ENCODE measurements at regions not wholly inside any gene's neighbourhood (a gene's known extent, or its start where the extent isn't known, plus 50 kb on each side); places are given as distances from the start of the nearest gene placed in this dataset.
"Not testable (repeated sequence)": the region's sequence is repeated elsewhere in the genome, so short reads cannot be mapped to it uniquely, and the experiment has no call there.

GRCh38 chr11:81967242-81967641 is 766.4 kb downstream of the FAM181B start:
- DNase-seq: no peak

DNA sequence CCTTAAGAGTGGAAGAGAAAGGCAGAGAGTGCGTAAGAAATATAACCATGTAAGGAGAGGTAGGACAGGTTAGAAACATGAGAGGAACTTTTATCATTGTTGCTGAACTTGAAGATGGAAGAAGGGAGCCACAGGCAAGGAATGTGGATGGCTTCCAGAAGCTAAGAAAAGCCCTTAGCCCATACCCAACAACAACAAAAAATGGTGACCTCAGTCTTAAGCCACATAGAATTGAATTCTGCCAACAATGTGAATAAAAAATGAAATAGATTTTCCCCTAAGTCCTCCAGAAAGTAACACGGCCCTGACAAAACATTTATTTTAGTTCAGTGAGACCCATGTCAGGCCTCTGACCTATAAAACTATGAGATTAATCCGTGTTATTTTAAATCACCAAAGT is 767.3 kb downstream of the FAM181B start:
- DNase-seq: no peak

DNA sequence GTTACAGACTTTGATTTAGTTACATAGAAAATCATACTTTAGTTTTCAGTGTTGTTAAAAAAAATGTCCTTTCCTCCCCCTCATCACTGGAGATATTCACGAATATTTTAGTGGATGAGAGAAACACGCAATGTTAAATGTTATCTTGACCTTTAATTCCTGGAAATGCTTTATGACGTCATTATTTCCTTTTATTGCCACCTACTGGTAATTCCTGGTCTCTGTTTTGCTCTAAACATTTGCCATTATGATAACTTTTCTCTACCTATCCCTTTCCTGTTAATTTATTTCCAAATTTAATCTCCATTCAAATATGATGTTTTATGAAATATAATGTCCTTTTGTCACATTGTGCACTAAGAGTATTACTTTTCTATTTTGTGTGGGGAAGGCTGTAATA is 770.6 kb downstream of the FAM181B start:
- DNase-seq: peak in 1 of 2 donors; percentile 53

- DNase-seq: no peak
These were observed 773.2 kb downstream of the FAM181B start for GRCh38 chr11:81960443-81960842.

DNA sequence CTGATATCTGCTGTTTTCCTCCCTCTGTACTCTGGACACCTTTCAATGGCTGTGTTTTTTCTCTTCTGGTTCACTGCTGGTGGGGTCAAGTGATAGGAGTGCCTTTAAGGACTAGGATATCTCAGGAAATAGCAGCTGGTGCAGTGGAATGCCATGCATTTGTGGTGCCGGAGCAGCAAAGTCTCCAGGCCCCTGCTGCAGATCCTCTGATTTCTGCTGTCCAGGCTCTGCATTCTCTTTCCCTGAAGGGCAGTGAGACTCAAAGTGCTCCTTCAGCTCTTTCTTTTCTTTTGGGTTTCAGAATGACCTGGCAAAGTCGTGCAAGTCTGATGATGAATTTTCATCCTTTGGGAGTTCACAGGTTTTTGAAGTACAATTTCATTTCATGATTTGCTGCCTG is 774.3 kb downstream of the FAM181B start:
- DNase-seq: no peak

GRCh38 chr11:81954301-81954700 is 779.4 kb downstream of the FAM181B start:
- DNase-seq: not testable (repeated sequence)

- no peak for DNase-seq
These were observed 786.8 kb downstream of the FAM181B start for GRCh38 chr11:81946831-81947230.

DNA sequence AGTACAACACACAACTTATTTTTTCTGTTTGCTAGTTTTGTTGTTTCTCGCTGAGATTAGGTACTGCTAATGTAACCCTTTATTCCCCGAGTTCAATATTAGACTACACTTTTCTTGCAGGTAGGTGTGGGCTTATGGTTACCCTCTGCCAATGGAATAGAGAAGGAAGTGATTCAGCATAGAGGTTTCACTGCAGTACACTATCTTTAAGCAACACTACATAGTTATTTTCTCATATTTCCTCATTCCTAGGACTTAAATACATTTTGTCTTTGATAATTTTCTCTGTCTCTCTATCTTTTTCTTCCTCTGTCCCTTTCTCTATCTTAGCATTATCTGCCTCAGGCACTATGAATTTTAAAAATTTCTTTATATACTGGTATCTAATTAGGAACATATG is 791.0 kb downstream of the FAM181B start:
- DNase-seq: no peak

- no peak for DNase-seq
These were observed 791.7 kb downstream of the FAM181B start for GRCh38 chr11:81941998-81942397.

GRCh38 chr11:81932303-81932702 is 801.4 kb downstream of the FAM181B start:
- no peak for DNase-seq

DNA sequence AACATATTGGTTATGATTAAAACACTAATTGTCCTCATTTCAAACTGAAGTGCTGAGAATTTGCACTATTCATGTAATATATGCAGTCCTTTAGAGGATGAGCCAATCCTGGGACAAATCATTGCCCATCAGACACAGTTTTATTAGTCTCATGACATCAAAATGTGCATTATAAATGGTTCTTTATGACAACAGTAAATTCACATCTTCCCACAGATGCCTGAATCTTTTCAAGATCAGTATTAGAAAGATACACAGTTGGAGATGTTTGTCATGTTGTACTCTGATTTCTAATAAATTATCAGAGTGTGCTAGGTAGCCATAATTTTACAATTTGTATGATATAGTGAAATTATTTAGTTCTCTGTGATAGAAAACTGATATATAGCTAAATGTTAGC is 813.5 kb downstream of the FAM181B start:
- DNase-seq: no peak

DNA sequence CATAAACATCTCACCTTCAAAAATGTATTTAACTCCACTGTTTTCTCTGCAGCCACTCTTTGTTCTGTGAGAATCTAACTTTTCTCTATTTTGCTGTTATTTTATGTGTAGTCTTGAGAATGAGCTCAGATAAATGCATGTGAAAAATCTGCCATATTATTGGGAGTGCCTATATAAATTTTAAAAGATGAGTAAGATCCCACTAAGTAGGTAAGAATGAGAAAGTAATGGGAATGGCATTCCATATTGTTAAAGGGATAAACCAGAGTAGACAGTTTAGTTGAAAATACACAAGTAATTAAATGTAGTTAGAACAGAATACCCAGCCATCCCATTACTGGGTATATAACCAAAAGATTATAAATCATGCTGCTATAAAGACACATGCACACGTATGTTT is 817.2 kb downstream of the FAM181B start:
- DNase-seq: no peak

DNA sequence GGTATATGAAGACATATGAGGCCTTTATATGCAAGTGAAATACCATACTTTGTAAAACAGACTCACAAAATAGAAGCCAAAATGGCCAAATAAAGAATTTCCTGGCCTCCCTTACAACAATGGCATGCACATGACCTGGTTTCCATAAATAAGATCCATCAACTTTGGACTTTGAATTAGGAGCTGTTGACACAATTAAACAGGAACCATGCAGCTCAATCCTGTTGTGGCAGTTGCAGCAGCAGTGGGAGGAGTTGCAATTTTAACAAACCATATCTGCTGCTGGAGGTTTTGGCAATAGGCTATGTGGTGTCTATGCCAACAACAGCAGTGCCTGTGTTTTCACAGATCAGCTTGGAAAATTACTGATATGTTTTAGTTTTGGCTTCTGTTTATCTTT is 818.6 kb downstream of the FAM181B start:
- no peak for DNase-seq

DNA sequence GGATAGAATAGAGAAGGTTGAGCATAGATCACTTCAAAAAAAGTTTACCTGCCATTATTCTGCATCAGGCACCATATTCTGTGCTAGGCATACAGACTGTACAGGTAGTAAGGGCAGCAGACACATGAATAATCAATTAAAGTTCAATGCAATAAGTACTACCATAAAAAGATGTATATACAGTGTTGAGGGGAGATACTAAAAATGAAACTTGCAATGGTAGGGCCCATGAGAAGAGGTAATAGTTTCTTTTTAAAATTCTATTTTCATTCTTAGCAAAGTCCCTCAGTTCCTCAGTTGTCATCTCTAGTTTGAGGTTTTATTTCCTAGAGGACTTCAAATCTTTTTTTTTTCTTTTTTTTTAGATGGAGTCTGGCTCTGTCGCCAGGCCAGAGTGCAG is 819.9 kb downstream of the FAM181B start:
- no peak for DNase-seq

- DNase-seq: no peak
These were observed 825.7 kb downstream of the FAM181B start for GRCh38 chr11:81907996-81908395.

GRCh38 chr11:81899156-81899555 is 834.5 kb downstream of the FAM181B start:
- no peak for DNase-seq

- DNase-seq: no peak
These were observed 836.0 kb downstream of the FAM181B start for GRCh38 chr11:81897639-81898038.

- DNase-seq: no peak
These were observed 838.4 kb downstream of the FAM181B start for GRCh38 chr11:81895258-81895657.

DNA sequence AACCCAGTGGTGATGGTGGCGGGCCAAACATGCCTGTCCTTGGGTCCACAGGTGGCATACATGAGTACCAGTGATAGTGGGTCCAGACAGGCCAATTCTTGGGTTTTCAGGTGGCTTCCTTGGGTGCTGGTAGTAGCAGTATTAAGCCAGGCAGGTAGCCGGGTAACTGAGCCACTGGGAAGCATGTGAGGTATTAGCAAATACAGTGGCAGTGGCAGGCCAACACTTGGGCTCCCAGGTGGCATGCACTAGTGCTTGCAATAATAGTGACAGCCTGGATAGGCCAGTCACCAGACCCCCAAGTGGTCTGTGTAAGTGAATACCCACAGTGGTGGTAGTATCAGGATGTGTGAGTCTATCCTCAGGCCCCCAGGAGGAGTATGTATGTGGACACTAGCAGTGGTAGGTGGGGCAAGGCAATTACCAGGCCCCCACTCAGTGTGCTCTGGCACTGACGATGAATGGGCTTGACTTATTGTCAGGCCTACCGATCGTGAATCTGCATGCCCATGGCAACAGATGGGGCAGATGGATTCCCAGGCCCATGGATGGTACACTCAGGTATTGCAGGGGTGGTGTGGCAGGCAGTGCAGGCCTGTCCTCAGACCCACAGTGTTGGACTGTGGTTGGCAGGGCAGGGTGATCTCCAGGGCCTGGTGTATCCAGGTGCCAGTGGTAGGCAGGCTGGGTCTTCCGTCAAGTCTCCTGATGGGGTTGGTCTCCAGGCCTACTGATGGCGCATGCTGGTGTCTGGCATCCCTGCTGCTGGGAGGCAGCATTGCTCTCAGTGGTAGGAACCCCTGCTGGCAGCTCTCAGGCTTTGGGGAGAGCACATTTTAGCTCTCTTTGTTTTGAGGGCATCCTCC is 840.7 kb downstream of the FAM181B start:
- DNase-seq: no peak

DNA sequence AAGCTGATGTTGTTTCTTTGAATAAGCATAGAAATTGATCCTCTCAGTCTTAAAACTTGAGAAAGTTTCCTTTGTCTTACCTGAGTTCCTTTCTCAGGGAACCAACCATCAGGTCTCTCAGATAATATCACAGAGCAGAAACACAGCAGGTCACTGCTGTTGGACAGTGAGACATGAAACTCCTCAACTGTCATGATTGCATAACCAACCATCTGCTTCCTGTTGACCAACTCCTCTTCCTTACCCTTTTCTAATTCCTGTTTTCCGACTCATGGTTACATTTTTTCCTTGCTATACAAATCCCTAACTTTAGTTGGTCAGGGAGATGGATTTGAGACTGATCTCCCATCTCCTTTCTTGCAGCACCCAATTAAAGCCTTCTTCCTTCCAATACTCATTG is 845.3 kb downstream of the FAM181B start:
- no peak for DNase-seq

- DNase-seq: no peak
These were observed 846.0 kb downstream of the FAM181B start for GRCh38 chr11:81887671-81888070.

DNA sequence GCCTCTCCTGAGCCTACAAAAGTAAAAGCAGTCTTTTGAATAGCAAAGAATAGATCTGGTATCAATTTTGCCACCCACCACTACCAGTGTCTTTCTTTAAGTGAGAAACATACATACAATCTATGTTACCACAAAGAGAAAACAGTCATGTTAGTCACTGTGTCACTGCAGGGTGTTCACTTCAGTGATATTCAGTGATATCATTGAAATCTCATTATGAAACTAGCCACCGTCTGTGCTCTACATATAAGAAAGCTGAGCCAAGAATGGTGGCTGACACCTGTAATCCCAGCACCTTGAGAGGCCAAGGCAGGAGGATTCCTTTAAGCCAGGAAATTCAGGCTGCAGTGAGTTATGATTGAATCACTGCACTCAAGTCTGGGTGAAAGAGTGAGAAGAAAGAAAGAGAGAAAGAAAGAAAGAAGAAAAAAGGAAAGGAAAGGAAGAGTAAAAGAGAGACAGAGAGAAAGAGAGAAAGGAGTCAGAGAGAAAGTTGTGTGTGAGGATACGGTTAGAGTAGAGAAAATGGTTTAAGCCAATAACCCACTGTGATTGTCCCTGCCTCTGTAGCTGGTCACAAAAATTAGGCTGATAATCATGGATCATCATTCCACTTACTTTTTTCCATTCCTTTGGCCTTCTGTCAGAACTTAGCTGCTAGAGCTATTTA is 847.1 kb downstream of the FAM181B start:
- DNase-seq: no peak

- DNase-seq: peak in 1 of 2 donors; percentile 34
These were observed 859.0 kb downstream of the FAM181B start for GRCh38 chr11:81874635-81875034.

GRCh38 chr11:81870815-81871214 is 862.8 kb downstream of the FAM181B start:
- DNase-seq: no peak

- DNase-seq: no peak
These were observed 863.6 kb downstream of the FAM181B start for GRCh38 chr11:81870066-81870412.

Data from CD4-positive, alpha-beta T cell treated with Interleukin-4 for 1 hour (primary cell).